Prostate gland (tissue), 2 donors: ENCODE measurements at regions not wholly inside any gene's neighbourhood (a gene's known extent, or its start where the extent isn't known, plus 50 kb on each side); places are given as distances from the start of the nearest gene placed in this dataset.

Experiments used
- DNase-seq: peaks from one replicate; pipeline ENCODE4 v3.0.0-alpha.2; 2019; ENCODE audit warnings: low spot score
- H3K27ac ChIP-seq, 2 donors: fragments of 200-600 bp; sonication (generic); 2 replicates each; pipeline ENCODE4 v1.5.1; 2017 to 2019
- H3K27me3 ChIP-seq: fragments of 200-600 bp; sonication (generic); replicated peaks from 2 replicates; pipeline ENCODE4 v1.5.1; 2019; ENCODE audit not compliant: insufficient read depth
- H3K36me3 ChIP-seq, 2 donors: fragments of 200-600 bp; sonication (generic); 1 replicate in 1 of 2; 2 replicates in 1 of 2; pipeline versions ENCODE4 v1.5.1 to v1.8.1; 2017 to 2019
- H3K4me1 ChIP-seq: fragments of 200-600 bp; sonication (generic); replicated peaks from 2 replicates; pipeline ENCODE4 v1.5.1; 2019
- H3K4me3 ChIP-seq, 2 donors: fragments of 200-600 bp; sonication (generic); 2 replicates each; pipeline ENCODE4 v1.5.1; 2017 to 2019
- H3K9me3 ChIP-seq: fragments of 200-600 bp; sonication (generic); 2 replicates; pipeline ENCODE4 v1.5.1; 2017
- POLR2A ChIP-seq: fragments of 450-650 bp; IDR thresholded peaks from one replicate; pipeline ENCODE4 v1.6.1; 2016; ENCODE audit warnings: antibody characterized with exemption, mild to moderate bottlenecking
- POLR2AphosphoS5 ChIP-seq: sonication (generic); formaldehyde crosslinking; IDR thresholded peaks from one replicate; pipeline ENCODE4 v1.6.1; 2017; ENCODE audit warnings: antibody characterized with exemption
- WGBS: methylation state at CpG from one replicate; pipeline ENCODE4 v1.1.5; 2018; 5-methylcytosine and 5-hydroxymethylcytosine counted together
- intact Hi-C: fragments of 100-400 bp; cut with DNase I; formaldehyde crosslinking; loops from one replicate; pipeline ENCODE4 v1.14.2; 2022
- TF ChIP-seq, protein P1 (sequence below), 4 experiments: fragments of 200-600 bp in 2 of 4; fragments of 450-650 bp in 2 of 4; sonication (generic) in 2 of 4; IDR thresholded peaks; 1 replicate in 3 of 4; 2 replicates in 1 of 4; pipeline ENCODE4 v1.5.1; 2016 to 2019; ENCODE audit warnings: antibody characterized with exemption in 4 of 4, mild to moderate bottlenecking in 2 of 4, moderate library complexity in 2 of 4

- Histone ChIP-seq H3K9me3 (no peaks in the 10 kb centered on the region), H3K27ac (no peak overlapping the region), H3K27me3 (no peaks in the 10 kb centered on the region), H3K36me3 (no peaks in the 10 kb centered on the region), H3K4me1 (no peaks in the 10 kb centered on the region), H3K4me3 (no peak overlapping the region)
- DNase-seq, result no peak
- intact Hi-C loops, result no loop called here
- TF ChIP-seq, protein P1, sequence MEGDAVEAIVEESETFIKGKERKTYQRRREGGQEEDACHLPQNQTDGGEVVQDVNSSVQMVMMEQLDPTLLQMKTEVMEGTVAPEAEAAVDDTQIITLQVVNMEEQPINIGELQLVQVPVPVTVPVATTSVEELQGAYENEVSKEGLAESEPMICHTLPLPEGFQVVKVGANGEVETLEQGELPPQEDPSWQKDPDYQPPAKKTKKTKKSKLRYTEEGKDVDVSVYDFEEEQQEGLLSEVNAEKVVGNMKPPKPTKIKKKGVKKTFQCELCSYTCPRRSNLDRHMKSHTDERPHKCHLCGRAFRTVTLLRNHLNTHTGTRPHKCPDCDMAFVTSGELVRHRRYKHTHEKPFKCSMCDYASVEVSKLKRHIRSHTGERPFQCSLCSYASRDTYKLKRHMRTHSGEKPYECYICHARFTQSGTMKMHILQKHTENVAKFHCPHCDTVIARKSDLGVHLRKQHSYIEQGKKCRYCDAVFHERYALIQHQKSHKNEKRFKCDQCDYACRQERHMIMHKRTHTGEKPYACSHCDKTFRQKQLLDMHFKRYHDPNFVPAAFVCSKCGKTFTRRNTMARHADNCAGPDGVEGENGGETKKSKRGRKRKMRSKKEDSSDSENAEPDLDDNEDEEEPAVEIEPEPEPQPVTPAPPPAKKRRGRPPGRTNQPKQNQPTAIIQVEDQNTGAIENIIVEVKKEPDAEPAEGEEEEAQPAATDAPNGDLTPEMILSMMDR (IDR thresholded peaks at IDR 0.05), result no peak
- TF ChIP-seq POLR2AphosphoS5 (no peak), POLR2A (no peak)
- 88% methylated on average over 8 of the region's 8 CpGs for WGBS
Measured at GRCh38 chr2:8369522-8369921, 312.3 kb upstream of the ID2 start.

DNA sequence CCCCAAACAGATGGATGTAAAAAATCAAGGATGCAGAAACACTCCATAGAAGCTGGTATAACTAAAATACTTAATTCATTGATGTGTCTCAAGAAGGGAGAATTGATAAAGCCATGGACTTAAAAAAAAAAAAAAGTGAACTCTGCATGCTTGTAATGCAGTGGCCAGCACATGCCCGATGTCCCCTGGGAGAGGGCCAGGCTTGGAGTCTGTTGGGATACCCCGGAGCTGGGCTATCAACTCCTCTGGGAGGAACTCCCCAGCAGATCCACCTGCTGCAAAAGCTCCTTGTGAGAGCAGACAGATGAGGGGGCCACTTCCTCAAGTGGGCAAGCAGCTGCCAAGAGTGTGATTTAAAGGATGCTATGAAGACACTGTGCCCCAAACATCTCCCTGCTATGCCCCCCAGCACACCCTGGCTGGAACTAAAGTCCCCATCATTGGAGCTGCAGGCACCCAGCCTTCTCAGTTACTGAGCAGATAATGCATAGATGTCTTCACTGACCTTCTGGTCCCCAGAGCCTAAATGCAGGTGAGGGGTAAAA, 311.5 kb upstream of the ID2 start:
- H3K36me3 ChIP-seq, result no peaks in the 10 kb centered on the region
- no peak overlapping the region for H3K27ac ChIP-seq
- H3K27me3 ChIP-seq, result no peaks in the 10 kb centered on the region
- no peak for DNase-seq
- WGBS, result 43% methylated on average over 2 of the region's 2 CpGs
- H3K9me3 ChIP-seq, result no peaks in the 10 kb centered on the region
- H3K4me3 ChIP-seq, result no peak overlapping the region
- no peaks in the 10 kb centered on the region for H3K4me1 ChIP-seq
- intact Hi-C loops, result no loop called here
- TF ChIP-seq, protein P1 (IDR thresholded peaks at IDR 0.05), result no peak
- TF ChIP-seq POLR2A (no peak), POLR2AphosphoS5 (no peak)

DNA sequence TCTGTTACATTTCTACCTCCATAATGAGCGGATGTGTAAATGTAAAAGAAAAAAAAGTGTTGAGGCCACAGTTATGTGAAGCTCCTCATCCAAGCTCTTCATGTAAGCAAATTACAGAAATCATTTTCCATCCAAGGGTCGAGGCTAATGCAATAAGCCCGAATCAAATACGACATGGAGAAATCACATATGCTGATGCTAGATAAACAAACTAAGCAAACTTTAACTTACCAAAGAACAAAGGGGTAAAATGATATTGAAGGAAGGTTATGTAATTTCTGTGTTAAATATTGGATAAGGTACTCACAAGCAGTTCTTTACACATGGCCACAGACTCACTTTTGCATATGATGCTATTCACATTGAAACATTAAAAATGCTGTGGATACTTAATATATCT, 310.2 kb upstream of the ID2 start:
- no peak for TF ChIP-seq POLR2A
- TF ChIP-seq POLR2AphosphoS5, result no peak
- TF ChIP-seq, protein P1 (IDR thresholded peaks at IDR 0.05), result no peak
- 57% methylated on average over 4 of the region's 4 CpGs for WGBS
- no peaks in the 10 kb centered on the region for H3K9me3 ChIP-seq
- no peak overlapping the region for H3K4me3 ChIP-seq
- H3K36me3 ChIP-seq, result no peaks in the 10 kb centered on the region
- intact Hi-C loops, result no loop called here
- H3K27ac ChIP-seq, result no peak overlapping the region
- H3K27me3 ChIP-seq, result no peaks in the 10 kb centered on the region
- no peaks in the 10 kb centered on the region for H3K4me1 ChIP-seq
- DNase-seq, result no peak

GRCh38 chr2:8374782-8375181, 307.1 kb upstream of the ID2 start:
- no peak for DNase-seq
- Histone ChIP-seq H3K4me1 (no peaks in the 10 kb centered on the region), H3K36me3 (no peaks in the 10 kb centered on the region), H3K27me3 (no peaks in the 10 kb centered on the region), H3K4me3 (no peak overlapping the region), H3K27ac (no peak overlapping the region), H3K9me3 (no peaks in the 10 kb centered on the region)
- no peak for TF ChIP-seq POLR2A
- TF ChIP-seq, protein P1 (IDR thresholded peaks at IDR 0.05), result no peak
- TF ChIP-seq POLR2AphosphoS5, result no peak
- 93% methylated on average over 9 of the region's 9 CpGs for WGBS
- intact Hi-C loops, result no loop called here

- no peaks in the 10 kb centered on the region for H3K27me3 ChIP-seq
- intact Hi-C loops, result no loop called here
- DNase-seq, result no peak
Measured at GRCh38 chr2:8376603-8377410, 305.0 kb upstream of the ID2 start.

More at GRCh38 chr2:8376603-8377410, 305.0 kb upstream of the ID2 start:
- no peaks in the 10 kb centered on the region for H3K9me3 ChIP-seq
- no peak for TF ChIP-seq POLR2A
- TF ChIP-seq POLR2AphosphoS5, result no peak
- TF ChIP-seq, protein P1 (IDR thresholded peaks at IDR 0.05), result no peak
- H3K36me3 ChIP-seq, result no peaks in the 10 kb centered on the region
- 93% methylated on average over 11 of the region's 11 CpGs for WGBS
- no peak overlapping the region for H3K4me3 ChIP-seq
- no peak overlapping the region for H3K27ac ChIP-seq
- H3K4me1 ChIP-seq, result no peaks in the 10 kb centered on the region
